HG03064 (cell line): ENCODE measurements at regions not wholly inside any gene's neighbourhood (a gene's known extent, or its start where the extent isn't known, plus 50 kb on each side); places are given as distances from the start of the nearest gene placed in this dataset.
"Not testable (repeated sequence)": the region's sequence is repeated elsewhere in the genome, so short reads cannot be mapped to it uniquely, and the experiment has no call there.

ENCODE experiments used
- ATAC-seq: cut with Tn5 transposase; IDR thresholded peaks from one replicate; pipeline ENCODE4 v1.9.1; 2021; ENCODE audit warnings: low read depth; ENCODE audit not compliant: unreplicated experiment

DNA sequence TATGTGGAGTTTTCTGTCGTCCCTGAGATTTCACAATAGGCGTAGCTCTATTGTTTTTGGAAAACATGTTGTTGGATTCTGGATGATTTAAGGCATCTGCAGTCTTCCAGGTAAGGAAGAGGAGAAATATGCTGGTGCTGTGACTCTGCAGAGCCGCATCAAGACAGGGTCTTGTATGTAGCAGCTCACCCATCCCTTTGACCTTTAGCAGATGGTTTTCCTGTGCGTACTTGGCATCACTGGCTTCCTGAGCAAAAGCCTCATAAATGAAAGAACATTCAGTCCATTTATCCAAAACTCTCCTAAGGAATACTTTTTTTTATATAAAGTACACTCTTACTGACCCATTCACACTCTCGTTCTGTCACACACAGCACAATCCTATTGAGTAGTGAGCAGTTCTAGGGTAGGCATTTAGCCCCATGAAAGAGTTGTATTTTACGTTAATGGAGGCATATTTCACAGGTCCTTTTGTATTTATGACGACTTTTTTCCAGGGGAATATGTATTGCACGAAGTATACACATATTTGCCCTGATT, 443.9 kb downstream of the STK39 start:
- ATAC-seq, result no peak

DNA sequence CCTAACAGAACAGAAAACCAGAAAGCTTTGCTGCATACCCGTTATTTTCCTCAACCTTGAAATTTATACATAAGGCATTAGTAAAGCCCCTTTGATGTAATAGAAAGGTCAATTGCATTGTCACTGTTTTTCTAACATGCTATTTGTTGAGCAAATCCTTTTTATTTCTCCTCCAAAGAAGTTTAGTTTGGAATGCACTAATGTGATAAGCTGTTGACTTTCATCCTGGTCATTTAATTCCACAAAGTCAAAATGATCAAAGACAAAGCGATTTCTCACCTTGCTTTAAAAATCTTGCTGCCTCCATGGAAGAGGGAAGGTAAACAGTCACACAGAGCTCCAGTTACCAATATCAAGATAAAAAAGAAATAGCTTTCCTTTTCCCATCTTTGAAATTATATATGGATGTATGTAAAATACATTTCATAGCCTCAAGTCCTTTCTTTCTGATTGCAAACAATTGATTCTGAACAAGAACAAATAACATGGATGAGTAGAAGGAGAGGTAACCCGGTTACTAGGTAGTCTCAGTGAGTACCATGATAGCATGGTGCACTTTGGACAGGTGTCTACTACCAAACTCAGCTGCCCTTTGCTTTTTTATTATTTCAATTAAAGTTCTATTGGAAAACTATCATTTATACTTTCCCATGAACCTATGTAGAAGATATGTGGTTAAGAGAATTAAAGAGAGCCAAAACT, 452.7 kb downstream of the STK39 start:
- no peak for ATAC-seq

DNA sequence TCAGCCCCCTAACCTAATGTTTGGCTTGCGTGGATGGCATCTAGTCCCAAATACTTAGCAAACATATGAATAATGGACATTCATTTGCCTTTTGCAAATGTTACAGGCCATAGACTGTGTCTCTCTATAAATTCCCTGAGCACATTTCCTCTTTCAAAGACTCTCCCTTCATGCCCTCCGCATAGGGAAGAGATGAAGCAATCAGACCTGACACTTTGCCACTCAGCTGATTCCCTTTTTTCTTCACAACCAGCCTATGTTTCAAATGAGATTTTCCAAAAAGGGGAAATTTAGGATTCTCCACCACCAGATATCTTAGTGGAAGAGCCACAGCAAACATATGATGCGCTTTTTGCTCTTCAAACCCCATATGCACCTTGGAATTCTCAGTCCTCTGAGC, 453.7 kb downstream of the STK39 start:
- ATAC-seq, result no peak

DNA sequence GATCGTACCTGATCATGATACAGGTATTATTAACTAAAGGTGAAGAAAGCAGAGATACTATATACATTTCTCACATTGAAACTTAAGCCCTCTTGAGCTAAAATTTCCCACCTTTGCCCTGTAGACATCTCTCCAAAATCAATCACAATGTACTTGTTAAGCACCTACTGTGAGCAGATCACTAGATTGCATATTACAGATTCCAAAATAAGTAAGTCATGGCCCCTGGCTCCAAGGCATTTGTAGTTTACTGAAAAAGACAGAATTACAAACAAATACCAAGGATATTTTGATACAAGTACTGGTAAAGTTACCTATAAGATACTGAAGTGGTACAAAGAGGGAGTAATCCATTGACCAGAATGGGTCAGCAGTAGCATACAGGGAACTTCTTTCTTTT, 455.3 kb downstream of the STK39 start:
- ATAC-seq, result no peak

DNA sequence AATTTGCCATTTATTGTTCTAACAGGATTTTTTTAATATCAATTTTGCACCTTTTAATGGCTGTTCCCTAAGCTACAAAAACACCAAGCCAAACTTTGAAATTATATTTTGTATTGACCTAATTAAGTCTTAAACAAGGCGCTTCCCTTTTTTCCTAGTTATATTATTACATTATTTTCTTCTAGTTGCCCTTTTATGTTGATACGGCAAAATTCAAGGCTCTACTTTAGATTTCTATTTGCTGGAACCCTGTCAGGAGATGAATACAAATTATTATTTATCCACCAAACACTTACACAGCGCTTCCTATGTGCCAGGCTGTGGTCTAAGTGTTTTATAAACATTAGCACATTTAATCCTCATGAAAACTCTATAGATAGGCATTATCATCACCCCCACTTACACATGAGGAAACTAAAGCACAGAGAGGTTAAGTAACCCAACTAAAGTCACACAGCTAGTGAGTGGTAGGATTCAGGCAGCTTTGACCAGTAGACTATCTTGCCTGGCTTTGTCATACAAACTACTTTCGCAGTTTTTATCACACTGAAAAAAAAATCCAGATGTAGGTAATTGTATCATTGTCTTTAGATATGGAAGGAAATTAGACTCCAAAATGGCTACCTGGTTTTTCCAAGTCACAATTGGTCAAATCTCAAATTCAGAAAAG, 456.5 kb downstream of the STK39 start:
- no peak for ATAC-seq

DNA sequence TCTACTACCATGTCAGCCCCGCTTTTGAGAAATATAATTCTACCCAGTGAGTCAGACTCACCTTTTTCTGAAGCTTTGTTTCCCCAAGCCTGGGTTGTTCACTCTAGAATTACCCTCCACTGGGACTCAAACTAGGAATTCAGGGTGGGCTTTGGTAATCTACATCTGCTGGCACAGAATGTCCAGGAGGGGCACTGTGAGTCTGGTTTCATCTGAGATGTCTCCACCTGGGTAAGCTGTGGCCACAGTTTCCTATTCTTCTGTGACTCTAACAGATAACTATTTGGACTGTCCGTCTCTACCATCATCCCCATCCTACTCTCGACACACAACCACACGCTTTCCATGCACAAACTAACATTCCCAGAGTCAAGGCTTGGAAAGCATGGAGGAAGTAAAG, 457.2 kb downstream of the STK39 start:
- no peak for ATAC-seq

DNA sequence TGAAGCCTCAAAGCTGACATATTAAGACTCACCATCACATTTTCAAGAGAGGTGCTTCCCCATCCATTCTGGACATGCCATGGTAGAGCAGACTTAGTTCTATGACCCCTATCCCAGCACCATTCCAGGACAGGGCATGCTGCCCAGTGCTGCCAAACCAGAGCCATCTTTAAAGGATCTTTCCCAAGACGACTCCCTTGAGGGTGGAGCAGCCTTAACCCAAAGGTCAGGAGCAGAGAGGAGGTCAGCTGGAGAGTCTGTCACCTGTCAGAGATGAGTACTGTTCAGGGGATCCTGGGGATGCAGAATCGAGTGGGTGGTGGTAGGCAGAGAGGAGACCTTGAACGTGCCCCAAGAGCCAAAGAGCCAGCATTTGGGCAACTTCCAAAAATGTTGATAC, 459.8 kb downstream of the STK39 start:
- ATAC-seq, result no peak

DNA sequence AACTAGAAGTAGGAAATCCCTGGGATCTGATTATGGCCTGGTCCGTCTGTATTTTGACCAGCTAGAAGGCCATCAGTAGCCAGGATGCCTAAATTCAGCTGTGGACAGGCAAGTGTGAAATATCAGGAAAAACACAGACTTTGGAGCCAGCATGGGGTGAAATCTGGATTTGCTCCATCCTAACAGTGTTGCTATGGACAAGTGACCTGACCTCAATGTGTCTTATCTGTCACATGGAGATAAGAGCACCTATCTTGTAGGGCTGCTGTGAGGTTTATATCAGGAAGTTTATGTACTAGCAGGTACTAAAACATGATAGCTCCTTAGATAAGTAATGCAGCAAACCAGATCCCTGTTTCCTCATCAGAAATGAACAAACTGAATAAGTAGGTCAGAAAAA, 460.4 kb downstream of the STK39 start:
- ATAC-seq, result no peak

DNA sequence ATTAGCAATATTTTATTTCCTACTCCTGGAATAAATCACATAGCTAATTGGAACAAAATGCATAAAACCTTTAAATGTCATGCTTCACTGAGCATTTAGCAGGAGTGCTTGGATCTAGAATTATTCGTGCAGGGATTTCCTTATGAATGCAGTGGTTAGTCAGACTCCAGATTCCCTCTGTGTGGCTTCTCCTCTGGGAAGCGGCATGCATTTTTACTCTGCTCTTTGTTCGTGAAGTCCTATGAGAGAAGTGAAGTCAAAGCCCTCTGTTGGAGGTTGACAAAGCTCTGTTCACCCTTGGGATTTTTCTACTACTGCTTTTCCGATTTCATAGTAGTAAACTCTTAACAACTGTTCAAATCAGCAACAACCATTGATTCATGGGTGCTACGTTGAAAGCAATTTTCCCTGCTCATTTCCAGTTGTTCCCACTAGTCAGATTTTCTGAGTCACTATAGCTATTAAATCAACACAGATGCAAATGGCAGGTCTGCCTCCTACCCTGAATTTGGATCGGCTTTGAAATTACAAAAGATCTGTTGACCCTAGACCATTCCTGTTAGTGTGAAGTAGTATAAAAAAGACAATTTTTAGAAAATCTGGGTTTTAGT, 461.7 kb downstream of the STK39 start:
- ATAC-seq, result no peak

DNA sequence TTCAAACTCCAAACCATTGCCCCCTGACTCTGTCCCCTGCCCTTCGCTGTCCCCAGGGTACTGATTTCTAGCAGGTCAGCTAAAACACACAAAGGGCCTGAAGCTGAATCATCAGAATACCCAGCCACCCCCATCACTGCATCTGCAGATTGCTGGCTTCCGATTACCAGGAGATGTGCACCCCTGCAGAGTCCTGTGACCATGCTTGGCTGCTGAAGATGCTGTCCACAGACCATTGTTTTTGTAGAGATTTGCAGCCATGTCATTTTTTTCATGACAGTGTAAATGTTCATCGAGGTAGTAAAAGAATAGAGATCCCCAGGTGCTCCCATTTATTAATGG, 463.3 kb downstream of the STK39 start:
- ATAC-seq, result no peak

DNA sequence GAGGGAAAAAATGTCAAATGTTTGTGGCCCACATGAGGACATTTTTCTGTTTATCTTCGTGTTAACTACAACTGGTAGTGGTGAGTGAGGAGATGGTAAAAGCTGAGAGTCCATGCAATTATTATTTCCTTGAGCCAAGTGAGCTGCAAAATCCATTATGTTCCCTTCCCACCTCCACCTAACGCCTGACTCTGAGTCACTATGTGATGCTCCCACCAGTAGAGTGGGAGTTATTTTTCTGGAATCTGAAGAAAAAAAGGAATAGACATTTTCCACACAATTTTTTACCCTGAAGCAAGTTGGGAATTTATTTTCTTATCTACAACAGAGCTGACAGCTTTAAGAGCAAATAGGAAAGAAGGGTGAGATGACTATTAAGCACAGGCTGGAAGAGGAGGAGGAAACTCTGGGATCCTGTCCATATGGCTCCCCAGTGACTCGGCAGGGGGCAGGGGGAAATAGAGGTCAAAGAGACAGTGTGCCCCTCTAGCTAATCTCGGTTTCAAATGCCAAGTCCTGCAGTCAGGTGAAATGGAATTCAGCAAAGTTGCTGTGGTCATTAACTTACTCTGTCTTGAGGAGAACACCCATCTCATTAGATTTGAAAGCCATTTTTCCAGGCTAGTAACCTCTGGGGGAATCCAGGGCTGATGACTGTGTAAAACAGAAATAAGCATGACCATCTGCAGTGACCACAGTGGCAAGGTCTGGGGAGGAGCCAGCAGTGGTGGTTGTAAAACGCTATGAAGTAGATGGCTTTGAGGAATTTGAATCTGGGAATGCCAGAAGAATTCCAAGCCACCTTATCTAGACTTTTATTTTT, 463.9 kb downstream of the STK39 start:
- ATAC-seq, result no peak

DNA sequence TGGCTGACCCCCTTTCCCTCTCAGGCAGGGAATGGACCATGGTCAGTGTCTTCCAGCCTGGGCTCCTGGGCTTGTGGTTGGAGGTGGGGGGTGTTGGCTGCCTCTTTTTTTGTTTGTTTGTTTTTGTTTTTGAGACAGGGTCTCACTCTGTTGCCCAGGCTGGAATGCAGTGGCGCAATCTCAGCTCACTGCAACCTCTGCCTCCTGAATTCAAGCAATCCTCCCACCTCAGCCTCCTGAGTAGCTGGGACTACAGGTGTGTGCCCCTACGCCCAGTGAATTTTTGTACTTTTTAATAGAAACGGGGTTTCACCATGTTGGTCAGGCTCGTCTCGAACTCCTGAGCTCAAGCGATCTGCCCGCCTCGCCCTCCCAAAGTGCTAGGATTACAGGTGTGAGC, 465.8 kb downstream of the STK39 start:
- ATAC-seq, result not testable (repeated sequence)

DNA sequence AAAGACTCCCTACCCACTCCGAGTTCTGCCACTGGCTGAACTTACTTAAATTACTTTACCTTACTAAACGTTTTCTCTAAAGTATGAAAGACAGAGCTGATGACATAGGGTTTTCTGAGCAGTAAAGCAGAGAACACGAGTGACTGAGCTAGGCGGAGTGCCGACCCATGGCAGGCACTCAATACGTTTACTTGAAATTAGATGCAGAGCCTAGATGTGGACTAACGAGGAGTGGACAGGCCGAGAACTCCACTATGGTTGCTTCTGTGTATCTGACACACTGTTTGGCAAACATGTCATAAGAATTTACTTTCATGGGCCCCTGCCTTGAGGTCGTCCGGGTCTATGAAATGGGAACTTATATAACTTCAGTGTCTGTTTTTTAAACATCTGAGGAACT, 471.0 kb downstream of the STK39 start:
- no peak for ATAC-seq

DNA sequence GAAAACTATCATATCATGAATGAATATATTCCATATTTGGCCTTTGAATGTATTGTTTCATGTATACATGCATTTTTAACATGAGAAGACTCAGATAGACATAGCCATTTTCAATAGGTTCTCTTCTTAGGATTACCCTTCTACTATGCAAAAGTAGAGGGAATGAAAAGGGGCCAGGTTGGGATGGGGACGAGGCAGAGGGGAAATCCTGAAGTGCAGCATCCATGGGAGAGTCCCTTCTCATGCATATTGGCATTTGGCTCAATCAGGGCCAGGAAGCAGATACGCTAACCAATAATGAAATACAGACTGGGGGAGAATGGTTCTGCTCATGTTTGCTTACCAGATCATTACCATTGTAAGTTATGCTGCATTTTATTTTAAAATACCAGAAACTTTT, 475.8 kb downstream of the STK39 start:
- ATAC-seq, result no peak

DNA sequence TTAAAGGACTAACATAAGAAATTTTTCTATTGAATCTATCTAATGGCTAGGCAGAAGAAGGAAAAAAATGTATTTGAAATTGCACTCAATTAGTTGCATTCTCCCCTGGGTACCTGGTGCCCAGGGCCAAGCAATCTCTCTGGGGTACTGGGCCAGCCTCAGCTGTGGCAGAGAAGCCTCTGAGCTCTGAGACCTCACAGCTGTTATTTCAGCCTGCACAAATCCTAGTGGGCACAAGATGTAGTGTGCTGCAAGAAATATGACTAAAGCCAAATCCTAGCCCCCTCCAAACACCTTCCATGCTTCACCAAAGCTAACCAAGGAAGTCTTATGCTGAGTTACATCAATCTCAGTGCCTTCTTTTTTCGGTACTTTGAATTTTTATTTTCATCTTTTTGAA, 478.4 kb downstream of the STK39 start:
- no peak for ATAC-seq

DNA sequence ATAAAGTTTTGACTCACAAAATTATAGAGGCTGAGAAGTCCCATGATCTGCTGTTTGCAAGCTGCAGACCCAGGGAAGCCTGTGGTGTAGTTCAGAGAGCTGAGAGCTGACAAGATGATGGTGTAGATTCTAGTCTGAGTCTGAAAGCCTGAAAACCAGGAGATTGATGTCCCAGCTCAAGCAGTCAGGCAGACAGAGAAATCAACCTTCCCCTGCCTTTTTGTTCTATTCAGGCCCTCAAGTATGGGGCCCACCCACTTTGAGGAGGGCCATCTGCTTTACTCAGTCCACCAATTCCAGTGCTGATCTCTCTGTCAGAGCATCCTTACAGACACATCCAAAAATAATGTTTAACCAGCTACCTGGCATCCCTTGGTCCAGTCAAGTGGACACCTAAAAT, 479.6 kb downstream of the STK39 start:
- no peak for ATAC-seq

DNA sequence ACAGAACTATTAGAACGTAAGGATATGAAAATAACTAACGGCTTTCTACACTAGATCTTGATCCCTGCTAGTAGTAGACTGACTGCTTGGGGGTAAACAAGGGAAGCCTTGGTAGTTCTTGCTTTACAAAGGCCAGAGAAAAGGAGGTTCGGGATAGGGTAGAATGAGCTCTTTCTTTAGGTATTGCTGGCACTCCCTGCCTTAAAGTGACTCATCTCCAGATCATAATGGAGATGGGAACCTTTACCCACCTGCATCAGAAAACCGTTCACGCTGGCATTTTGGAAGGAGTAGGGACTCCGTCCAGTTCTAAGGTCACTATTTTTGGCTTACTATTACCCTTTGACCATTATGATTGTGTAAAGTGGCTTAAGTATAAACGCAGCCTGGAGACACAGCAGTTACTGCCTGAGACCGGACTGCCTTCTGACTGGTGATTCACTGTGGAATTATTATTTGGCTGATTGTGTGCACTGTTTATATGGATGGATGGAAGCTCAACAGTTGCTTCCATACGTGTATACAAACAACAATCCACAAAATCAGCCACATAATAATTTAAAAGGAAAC, 482.5 kb downstream of the STK39 start:
- no peak for ATAC-seq

DNA sequence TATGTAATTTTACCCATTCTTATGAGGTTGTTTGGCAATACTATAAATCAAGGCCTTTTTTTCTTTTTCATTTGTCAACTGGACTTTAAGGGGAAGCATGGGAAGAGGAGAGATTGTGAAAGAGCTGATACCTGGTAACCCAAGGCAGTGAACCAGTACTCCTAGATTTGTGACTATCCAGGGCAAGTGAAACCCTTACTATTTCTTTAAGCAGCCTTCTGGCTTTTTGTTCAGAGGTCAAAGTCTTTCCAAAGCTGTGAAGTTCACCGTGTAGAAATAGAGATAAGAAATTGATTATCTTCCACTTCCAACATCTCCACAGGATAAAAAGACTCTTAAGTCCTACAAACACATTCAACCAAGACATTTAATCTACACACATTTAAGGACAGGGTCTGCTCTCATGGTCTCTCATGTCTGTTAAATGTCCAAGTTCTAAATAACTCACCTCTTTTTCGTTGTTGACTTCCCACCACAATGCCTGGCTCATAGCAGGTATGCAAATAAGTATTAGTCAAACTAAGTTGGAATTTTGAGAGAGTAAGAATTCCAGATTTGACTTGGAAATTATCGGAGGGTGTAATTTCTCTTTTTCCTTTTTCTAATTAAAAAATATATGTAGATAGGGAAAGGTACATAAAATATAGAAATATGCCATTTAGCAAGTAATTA, 485.8 kb downstream of the STK39 start:
- no peak for ATAC-seq

DNA sequence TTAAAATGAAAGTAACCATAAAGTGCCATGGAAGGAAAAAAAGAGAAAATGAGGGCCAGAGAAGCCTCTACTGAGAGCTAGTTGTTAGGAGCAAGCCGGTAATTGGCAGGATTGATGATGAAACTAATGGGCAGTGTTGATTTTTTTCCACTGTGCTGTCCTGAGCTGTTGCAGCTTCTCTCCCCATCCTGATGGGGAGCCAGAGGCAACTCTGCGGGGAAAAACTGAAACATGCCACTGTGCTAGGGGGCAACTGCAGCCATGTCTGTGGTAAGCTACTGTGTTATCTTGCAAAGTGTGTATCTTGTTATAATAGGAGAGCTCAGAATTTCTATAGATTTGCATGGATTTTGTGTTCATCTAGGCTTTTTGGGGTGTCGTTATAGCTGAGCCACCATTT, 487.9 kb downstream of the STK39 start:
- ATAC-seq, result no peak

DNA sequence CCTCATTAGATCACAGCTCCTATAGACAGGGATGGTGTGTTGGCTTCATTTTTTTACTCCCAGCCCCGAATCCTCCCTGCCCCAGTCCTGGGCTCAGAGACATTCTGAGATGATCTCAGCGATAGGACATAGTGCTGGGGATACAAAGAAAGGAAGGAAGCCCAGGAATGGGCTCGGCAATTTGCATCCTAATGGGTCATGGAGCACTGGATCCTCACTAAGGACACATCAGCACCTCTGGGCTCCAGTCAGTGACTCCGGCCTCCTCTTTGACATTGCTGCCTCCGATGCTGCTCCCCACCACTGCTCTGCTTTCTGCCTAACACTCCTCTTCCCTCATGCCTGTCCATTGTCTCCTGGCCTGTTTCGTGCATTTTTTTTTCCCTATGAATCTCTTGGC, 489.1 kb downstream of the STK39 start:
- no peak for ATAC-seq
